GM18909 (cell line): ENCODE measurements at regions not wholly inside any gene's neighbourhood (a gene's known extent, or its start where the extent isn't known, plus 50 kb on each side); places are given as distances from the start of the nearest gene placed in this dataset.

ENCODE experiments used
- ATAC-seq: cut with Tn5 transposase; IDR thresholded peaks from one replicate; pipeline ENCODE4 v1.9.1; 2021; ENCODE audit warnings: mild to moderate bottlenecking; ENCODE audit not compliant: unreplicated experiment, poor library complexity

- no peak for ATAC-seq
Measured at GRCh38 chr17:55635253-55635914, 87.3 kb downstream of the TMEM100 start.

- no peak for ATAC-seq
Measured at GRCh38 chr17:55634702-55635101, 88.0 kb downstream of the TMEM100 start.

- ATAC-seq = no peak
Measured at GRCh38 chr17:55632893-55633292, 89.8 kb downstream of the TMEM100 start.

GRCh38 chr17:55632236-55632635, 90.4 kb downstream of the TMEM100 start:
- ATAC-seq = no peak

GRCh38 chr17:55629995-55630394, 92.7 kb downstream of the TMEM100 start:
- ATAC-seq = no peak

GRCh38 chr17:55625521-55625920, 97.1 kb downstream of the TMEM100 start:
- ATAC-seq = peak; percentile 78

GRCh38 chr17:55624772-55625433, 97.8 kb downstream of the TMEM100 start:
- peak; percentile 69 for ATAC-seq

GRCh38 chr17:55622547-55622946, 100.1 kb downstream of the TMEM100 start:
- no peak for ATAC-seq

GRCh38 chr17:55620945-55621344, 101.7 kb downstream of the TMEM100 start:
- ATAC-seq = no peak

GRCh38 chr17:55620023-55620422, 102.6 kb downstream of the TMEM100 start:
- ATAC-seq = no peak

GRCh38 chr17:55617441-55617840, 105.2 kb downstream of the TMEM100 start:
- no peak for ATAC-seq

- no peak for ATAC-seq
Measured at GRCh38 chr17:55614061-55614460, 102.8 kb upstream of the SMIM36 start.

- no peak for ATAC-seq
Measured at GRCh38 chr17:55612691-55613141, 101.5 kb upstream of the SMIM36 start.

- ATAC-seq = no peak
Measured at GRCh38 chr17:55607731-55608341, 96.6 kb upstream of the SMIM36 start.

- no peak for ATAC-seq
Measured at GRCh38 chr17:55606488-55606815, 95.2 kb upstream of the SMIM36 start.

GRCh38 chr17:55605705-55606487, 94.6 kb upstream of the SMIM36 start:
- no peak for ATAC-seq

GRCh38 chr17:55601874-55602364, 90.7 kb upstream of the SMIM36 start:
- peak; percentile 64 for ATAC-seq

GRCh38 chr17:55598495-55598894, 87.2 kb upstream of the SMIM36 start:
- no peak for ATAC-seq

- ATAC-seq = no peak
Measured at GRCh38 chr17:55588446-55589242, 77.4 kb upstream of the SMIM36 start.

GRCh38 chr17:55587608-55588139, 76.4 kb upstream of the SMIM36 start:
- no peak for ATAC-seq
